Smooth muscle cell (in vitro differentiated cells): ENCODE measurements at regions not wholly inside any gene's neighbourhood (a gene's known extent, or its start where the extent isn't known, plus 50 kb on each side); places are given as distances from the start of the nearest gene placed in this dataset.

Experiments used
- DNase-seq: peaks from one replicate; lab custom pipeline; 2025; ENCODE audit not compliant: unreplicated experiment; lab: John Stamatoyannopoulos, UW
- H2AFZ ChIP-seq: fragments of 200-600 bp; sonication (generic); 2 replicates; pipeline ENCODE4 v1.6.0; 2016; ENCODE audit warnings: antibody characterized with exemption, low read depth, mild to moderate bottlenecking
- H3F3A ChIP-seq: fragments of 200-600 bp; sonication (generic); 2 replicates; pipeline ENCODE4 v1.6.0; 2017; ENCODE audit warnings: antibody characterized with exemption, low read depth
- H3K27ac ChIP-seq: fragments of 200-600 bp; sonication (generic); 2 replicates; pipeline ENCODE4 v1.5.1; 2016; ENCODE audit warnings: low read depth, mild to moderate bottlenecking
- H3K27me3 ChIP-seq: fragments of 200-600 bp; sonication (generic); 2 replicates; pipeline ENCODE4 v1.6.1; 2016; ENCODE audit warnings: low read depth, mild to moderate bottlenecking
- H3K36me3 ChIP-seq: fragments of 200-600 bp; sonication (generic); 2 replicates; pipeline ENCODE4 v1.5.1; 2016; ENCODE audit warnings: low read depth
- H3K4me1 ChIP-seq: fragments of 200-600 bp; sonication (generic); 2 replicates; pipeline ENCODE4 v1.5.1; 2016; ENCODE audit warnings: low read depth
- H3K4me2 ChIP-seq: fragments of 200-600 bp; sonication (generic); 2 replicates; pipeline ENCODE4 v1.6.0; 2016; ENCODE audit warnings: mild to moderate bottlenecking
- H3K4me3 ChIP-seq: fragments of 200-600 bp; sonication (generic); 2 replicates; pipeline ENCODE4 v1.5.1; 2016; ENCODE audit warnings: mild to moderate bottlenecking
- H3K79me2 ChIP-seq: fragments of 200-600 bp; sonication (generic); 2 replicates; pipeline ENCODE4 v1.6.0; 2016; ENCODE audit warnings: low read depth, mild to moderate bottlenecking
- H3K9ac ChIP-seq: fragments of 200-600 bp; sonication (generic); 2 replicates; pipeline ENCODE4 v1.6.0; 2016; ENCODE audit warnings: low read depth
- H3K9me3 ChIP-seq: fragments of 200-600 bp; sonication (generic); replicated peaks from 2 replicates; pipeline ENCODE4 v1.5.1; 2016; ENCODE audit warnings: low read depth
- H4K20me1 ChIP-seq: fragments of 200-600 bp; sonication (generic); 2 replicates; pipeline ENCODE4 v1.6.0; 2016; ENCODE audit warnings: low read depth
- WGBS: methylation state at CpG from one replicate; pipeline ENCODE4 v1.1.7; 2016; ENCODE audit warnings: low lambda C conversion rate; 5-methylcytosine and 5-hydroxymethylcytosine counted together
- TF ChIP-seq, protein P1 (sequence below): fragments of 200-600 bp; sonication (generic); IDR thresholded peaks from 2 replicates; pipeline ENCODE4 v1.5.1; 2017; ENCODE audit warnings: borderline replicate concordance, mild to moderate bottlenecking, antibody characterized with exemption; ENCODE audit not compliant: insufficient read depth, poor library complexity, severe bottlenecking

DNA sequence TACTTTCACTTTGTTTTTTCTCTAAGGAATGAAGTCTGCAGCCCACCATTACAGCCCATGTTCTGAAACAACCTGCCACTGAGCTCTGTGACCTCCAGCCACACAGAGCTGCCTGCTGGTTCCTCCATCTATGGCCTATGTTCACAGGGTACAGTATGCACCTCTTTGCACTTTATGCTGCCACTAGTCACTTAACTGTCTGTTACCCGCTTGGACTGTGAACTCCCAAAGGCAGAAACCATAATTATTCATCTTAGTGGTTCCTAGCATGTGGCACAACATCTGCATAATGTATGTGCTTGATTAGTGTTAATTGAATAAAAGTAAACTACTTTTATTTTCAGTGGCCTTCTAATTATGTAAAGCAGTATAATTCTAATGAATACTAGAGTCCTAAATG is 95.5 kb upstream of the BET1 start:
- H3K4me1 ChIP-seq: no peaks in the 10 kb centered on the region
- H3K4me3 ChIP-seq: no peak overlapping the region
- H3K4me2 ChIP-seq: no peak overlapping the region
- no peaks in the 10 kb centered on the region for H3F3A ChIP-seq
- no peak overlapping the region for H2AFZ ChIP-seq
- WGBS: 93% methylated on average over 1 of the region's 1 CpG
- no peak overlapping the region for H3K27ac ChIP-seq
- no peaks in the 10 kb centered on the region for H3K9me3 ChIP-seq
- no peaks in the 10 kb centered on the region for H3K79me2 ChIP-seq
- H3K9ac ChIP-seq: no peak overlapping the region
- H3K27me3 ChIP-seq: no peaks in the 10 kb centered on the region
- H3K36me3 ChIP-seq: no peaks in the 10 kb centered on the region
- TF ChIP-seq, protein P1, sequence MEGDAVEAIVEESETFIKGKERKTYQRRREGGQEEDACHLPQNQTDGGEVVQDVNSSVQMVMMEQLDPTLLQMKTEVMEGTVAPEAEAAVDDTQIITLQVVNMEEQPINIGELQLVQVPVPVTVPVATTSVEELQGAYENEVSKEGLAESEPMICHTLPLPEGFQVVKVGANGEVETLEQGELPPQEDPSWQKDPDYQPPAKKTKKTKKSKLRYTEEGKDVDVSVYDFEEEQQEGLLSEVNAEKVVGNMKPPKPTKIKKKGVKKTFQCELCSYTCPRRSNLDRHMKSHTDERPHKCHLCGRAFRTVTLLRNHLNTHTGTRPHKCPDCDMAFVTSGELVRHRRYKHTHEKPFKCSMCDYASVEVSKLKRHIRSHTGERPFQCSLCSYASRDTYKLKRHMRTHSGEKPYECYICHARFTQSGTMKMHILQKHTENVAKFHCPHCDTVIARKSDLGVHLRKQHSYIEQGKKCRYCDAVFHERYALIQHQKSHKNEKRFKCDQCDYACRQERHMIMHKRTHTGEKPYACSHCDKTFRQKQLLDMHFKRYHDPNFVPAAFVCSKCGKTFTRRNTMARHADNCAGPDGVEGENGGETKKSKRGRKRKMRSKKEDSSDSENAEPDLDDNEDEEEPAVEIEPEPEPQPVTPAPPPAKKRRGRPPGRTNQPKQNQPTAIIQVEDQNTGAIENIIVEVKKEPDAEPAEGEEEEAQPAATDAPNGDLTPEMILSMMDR: no peak
- DNase-seq: no peak
- no peaks in the 10 kb centered on the region for H4K20me1 ChIP-seq

DNA sequence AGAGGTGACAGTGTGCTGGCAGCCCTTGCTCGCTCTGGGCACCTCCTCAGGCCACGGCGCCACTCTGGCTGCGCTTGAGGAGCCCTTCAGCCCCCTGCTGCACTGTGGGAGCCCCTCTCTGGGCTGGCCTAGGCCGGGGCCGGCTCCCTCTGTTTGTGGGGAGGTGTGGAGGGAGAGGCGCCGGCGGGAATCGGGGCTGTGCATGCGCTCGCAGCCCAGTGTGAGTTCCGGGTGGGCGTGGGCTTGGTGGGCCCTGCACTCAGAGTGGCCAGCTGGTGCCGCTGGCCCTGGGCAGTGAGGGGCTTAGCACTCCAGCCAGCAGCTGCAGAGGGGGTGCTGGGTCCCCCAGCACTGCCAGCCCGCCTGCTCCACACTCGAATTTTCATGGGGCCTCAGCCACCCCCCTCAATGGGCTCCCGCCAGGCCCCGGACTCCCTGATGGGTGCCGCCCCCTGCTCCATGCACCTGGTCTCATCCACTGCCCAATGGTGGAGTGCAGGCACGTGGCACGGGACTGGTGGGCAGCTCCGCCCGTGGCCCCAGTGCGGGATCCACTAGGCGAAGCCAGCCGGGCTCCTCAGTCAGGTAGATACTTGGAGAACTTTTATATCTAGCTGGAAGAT is 96.7 kb upstream of the BET1 start:
- TF ChIP-seq, protein P1: no peak
- WGBS: 97% methylated on average over 26 of the region's 27 CpGs
- Histone ChIP-seq H3K27ac (no peak overlapping the region), H3K36me3 (no peaks in the 10 kb centered on the region), H4K20me1 (no peaks in the 10 kb centered on the region), H3K4me2 (no peak overlapping the region), H2AFZ (no peak overlapping the region), H3K9ac (no peak overlapping the region), H3K9me3 (no peaks in the 10 kb centered on the region), H3K4me3 (no peak overlapping the region), H3K79me2 (no peaks in the 10 kb centered on the region), H3K4me1 (no peaks in the 10 kb centered on the region), H3K27me3 (no peaks in the 10 kb centered on the region), H3F3A (no peaks in the 10 kb centered on the region)
- no peak for DNase-seq

DNA sequence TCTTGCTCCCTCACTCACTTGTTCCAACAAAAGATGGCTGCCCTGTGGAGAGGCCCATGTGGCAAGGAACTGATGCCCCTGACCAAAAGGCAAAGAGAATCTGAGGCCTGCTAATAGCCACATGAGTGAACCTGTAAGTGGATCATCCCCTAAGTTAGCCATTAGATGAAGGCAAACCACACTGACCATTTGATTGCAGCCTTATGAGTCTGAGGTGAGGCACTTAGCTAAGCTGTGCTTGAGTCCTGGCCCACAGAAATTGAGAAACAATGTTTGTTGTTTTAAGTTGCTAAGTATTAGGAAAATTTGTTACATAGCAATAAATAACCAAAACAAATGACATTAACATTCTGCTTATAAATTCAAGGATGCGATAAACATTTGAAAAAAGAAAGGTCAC is 100.1 kb upstream of the BET1 start:
- Histone ChIP-seq H3K79me2 (no peaks in the 10 kb centered on the region), H3K9me3 (no peaks in the 10 kb centered on the region), H3K4me2 (no peak overlapping the region), H3F3A (no peaks in the 10 kb centered on the region), H2AFZ (no peak overlapping the region), H3K9ac (no peak overlapping the region), H4K20me1 (no peaks in the 10 kb centered on the region), H3K4me3 (no peak overlapping the region), H3K36me3 (no peaks in the 10 kb centered on the region), H3K4me1 (no peaks in the 10 kb centered on the region), H3K27ac (no peak overlapping the region), H3K27me3 (no peaks in the 10 kb centered on the region)
- TF ChIP-seq, protein P1: no peak
- WGBS: 95% methylated on average over 1 of the region's 1 CpG
- DNase-seq: no peak

DNA sequence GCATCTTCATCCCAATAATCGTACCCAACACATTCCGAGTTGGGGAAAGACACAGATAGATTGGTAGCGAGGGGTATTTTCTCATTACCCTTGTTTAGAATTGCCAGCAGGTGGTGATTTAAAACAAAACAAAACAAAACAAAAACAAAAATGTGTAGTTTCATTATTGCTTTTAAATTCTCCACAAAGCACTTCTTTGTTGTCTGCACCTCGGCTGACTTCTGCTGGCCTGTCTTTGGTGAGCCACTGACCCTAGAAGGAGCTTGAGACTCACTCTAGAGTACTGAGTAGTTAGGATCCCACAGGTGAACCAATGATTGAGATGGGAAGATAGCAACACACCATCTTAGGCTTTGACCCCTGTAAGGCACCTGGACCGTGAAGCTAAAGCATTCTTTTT is 105.4 kb upstream of the BET1 start:
- Histone ChIP-seq H4K20me1 (no peaks in the 10 kb centered on the region), H3K4me3 (no peak overlapping the region), H2AFZ (no peak overlapping the region), H3K27me3 (no peaks in the 10 kb centered on the region), H3K79me2 (no peaks in the 10 kb centered on the region), H3K9me3 (no peaks in the 10 kb centered on the region), H3F3A (no peaks in the 10 kb centered on the region), H3K4me2 (no peak overlapping the region), H3K27ac (no peak overlapping the region), H3K9ac (no peak overlapping the region), H3K4me1 (no peaks in the 10 kb centered on the region), H3K36me3 (no peaks in the 10 kb centered on the region)
- DNase-seq: no peak
- TF ChIP-seq, protein P1: no peak
- 93% methylated on average over 5 of the region's 5 CpGs for WGBS
